ENCODE measurements at regions not wholly inside any gene's neighbourhood (a gene's known extent, or its start where the extent isn't known, plus 50 kb on each side); places are given as distances from the start of the nearest gene placed in this dataset.

DNA sequence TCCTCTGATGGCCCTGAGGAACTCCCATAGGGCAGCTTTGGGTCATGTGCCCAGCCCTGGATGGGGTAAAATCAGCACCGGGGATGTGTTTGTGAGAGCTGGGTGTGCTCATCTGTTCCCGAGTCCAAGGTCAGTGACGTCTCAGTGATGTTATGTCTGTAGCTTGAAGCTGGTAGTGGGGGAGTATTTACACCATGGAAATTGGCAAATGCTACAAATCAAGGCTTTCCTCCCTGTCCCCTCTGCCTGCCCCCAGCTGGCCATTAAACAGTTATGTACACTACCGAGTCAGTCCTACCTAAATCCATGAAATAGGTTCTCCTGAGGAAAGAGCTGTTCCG lies 117.8 kb upstream of the SLC25A33 start (continued):
- no peak for TF ChIP-seq ARID4B (CRISPR knock-in tag; IDR thresholded peaks at IDR 0.05; ENCODE audit: borderline replicate concordance)
- TF ChIP-seq, protein P1, sequence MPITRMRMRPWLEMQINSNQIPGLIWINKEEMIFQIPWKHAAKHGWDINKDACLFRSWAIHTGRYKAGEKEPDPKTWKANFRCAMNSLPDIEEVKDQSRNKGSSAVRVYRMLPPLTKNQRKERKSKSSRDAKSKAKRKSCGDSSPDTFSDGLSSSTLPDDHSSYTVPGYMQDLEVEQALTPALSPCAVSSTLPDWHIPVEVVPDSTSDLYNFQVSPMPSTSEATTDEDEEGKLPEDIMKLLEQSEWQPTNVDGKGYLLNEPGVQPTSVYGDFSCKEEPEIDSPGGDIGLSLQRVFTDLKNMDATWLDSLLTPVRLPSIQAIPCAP (CRISPR knock-in tag; IDR thresholded peaks at IDR 0.05): no peak
- TF ChIP-seq, protein P2, sequence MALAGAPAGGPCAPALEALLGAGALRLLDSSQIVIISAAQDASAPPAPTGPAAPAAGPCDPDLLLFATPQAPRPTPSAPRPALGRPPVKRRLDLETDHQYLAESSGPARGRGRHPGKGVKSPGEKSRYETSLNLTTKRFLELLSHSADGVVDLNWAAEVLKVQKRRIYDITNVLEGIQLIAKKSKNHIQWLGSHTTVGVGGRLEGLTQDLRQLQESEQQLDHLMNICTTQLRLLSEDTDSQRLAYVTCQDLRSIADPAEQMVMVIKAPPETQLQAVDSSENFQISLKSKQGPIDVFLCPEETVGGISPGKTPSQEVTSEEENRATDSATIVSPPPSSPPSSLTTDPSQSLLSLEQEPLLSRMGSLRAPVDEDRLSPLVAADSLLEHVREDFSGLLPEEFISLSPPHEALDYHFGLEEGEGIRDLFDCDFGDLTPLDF (CRISPR knock-in tag; IDR thresholded peaks at IDR 0.05): no peak
- TF ChIP-seq, protein P3, sequence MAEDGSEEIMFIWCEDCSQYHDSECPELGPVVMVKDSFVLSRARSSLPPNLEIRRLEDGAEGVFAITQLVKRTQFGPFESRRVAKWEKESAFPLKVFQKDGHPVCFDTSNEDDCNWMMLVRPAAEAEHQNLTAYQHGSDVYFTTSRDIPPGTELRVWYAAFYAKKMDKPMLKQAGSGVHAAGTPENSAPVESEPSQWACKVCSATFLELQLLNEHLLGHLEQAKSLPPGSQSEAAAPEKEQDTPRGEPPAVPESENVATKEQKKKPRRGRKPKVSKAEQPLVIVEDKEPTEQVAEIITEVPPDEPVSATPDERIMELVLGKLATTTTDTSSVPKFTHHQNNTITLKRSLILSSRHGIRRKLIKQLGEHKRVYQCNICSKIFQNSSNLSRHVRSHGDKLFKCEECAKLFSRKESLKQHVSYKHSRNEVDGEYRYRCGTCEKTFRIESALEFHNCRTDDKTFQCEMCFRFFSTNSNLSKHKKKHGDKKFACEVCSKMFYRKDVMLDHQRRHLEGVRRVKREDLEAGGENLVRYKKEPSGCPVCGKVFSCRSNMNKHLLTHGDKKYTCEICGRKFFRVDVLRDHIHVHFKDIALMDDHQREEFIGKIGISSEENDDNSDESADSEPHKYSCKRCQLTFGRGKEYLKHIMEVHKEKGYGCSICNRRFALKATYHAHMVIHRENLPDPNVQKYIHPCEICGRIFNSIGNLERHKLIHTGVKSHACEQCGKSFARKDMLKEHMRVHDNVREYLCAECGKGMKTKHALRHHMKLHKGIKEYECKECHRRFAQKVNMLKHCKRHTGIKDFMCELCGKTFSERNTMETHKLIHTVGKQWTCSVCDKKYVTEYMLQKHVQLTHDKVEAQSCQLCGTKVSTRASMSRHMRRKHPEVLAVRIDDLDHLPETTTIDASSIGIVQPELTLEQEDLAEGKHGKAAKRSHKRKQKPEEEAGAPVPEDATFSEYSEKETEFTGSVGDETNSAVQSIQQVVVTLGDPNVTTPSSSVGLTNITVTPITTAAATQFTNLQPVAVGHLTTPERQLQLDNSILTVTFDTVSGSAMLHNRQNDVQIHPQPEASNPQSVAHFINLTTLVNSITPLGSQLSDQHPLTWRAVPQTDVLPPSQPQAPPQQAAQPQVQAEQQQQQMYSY (CRISPR knock-in tag; IDR thresholded peaks at IDR 0.05): no peak
- no peak for TF ChIP-seq CREM (CRISPR knock-in tag; IDR thresholded peaks at IDR 0.05)
- TF ChIP-seq ZNF121 (CRISPR knock-in tag; IDR thresholded peaks at IDR 0.05): no peak

- Mint-ChIP-seq H3K9me3 (no peaks in the 10 kb centered on the region), H3K27ac (no peak overlapping the region), H3K27me3 (ENCODE audit: low read depth) (no peaks in the 10 kb centered on the region), H3K4me1 (no peaks in the 10 kb centered on the region), H3K4me3 (no peak overlapping the region), H3K36me3 (no peaks in the 10 kb centered on the region)
- POLR2A ChIA-PET: no interaction called here
- DNase-seq (ENCODE audit: low spot score): no peak
- no peak for ATAC-seq
- CTCF ChIA-PET: interaction anchor here (0.9 to 2.3 kb wide), 6 partner anchors 9 to 155 kb away, joined by 3 to 12 read pairs (median 5); no protein-coding TSS in a partner anchor
- TF ChIP-seq ZNF263 (CRISPR knock-in tag; IDR thresholded peaks at IDR 0.05; ENCODE audit: low read depth) (no peak), ZNF121 (CRISPR knock-in tag; IDR thresholded peaks at IDR 0.05) (no peak)
- TF ChIP-seq, protein P4, sequence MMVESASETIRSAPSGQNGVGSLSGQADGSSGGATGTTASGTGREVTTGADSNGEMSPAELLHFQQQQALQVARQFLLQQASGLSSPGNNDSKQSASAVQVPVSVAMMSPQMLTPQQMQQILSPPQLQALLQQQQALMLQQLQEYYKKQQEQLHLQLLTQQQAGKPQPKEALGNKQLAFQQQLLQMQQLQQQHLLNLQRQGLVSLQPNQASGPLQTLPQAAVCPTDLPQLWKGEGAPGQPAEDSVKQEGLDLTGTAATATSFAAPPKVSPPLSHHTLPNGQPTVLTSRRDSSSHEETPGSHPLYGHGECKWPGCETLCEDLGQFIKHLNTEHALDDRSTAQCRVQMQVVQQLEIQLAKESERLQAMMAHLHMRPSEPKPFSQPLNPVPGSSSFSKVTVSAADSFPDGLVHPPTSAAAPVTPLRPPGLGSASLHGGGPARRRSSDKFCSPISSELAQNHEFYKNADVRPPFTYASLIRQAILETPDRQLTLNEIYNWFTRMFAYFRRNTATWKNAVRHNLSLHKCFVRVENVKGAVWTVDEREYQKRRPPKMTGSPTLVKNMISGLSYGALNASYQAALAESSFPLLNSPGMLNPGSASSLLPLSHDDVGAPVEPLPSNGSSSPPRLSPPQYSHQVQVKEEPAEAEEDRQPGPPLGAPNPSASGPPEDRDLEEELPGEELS (CRISPR knock-in tag; IDR thresholded peaks at IDR 0.05): no peak
Observed at GRCh38 chr1:9422321-9422720, 116.9 kb upstream of the SLC25A33 start.

DNA sequence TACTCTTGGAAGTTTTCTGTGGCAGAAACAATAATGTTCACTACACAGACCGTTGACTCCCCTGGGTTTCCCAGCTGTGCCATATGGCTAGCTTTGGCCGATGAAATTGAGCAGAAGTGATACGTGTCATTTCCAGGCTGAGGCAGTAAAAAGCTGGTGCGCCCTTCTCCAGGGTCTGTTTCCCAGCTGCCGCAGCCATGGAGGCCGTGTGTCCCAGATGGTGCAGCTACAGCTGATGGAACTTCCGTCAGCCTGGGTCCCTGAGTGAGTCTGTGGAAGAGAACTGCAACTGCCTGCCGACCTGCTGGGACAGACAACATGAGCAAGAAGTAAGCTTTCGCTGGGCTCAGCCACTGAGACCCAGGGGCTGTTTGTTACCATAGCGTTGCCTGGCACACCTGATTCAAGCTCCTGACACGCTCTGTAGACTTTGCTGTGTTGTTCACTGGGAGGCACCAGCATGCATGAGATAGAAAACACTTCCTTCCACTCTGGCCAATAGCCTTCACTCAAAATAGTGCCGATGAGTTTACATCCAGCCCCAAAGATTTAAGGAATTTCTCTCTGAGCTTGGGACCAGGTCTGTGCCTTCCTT lies 116.3 kb upstream of the SLC25A33 start:
- H3K4me3 Mint-ChIP-seq: no peak overlapping the region
- no peaks in the 10 kb centered on the region for H3K36me3 Mint-ChIP-seq
- ATAC-seq (no peak), DNase-seq (ENCODE audit: low spot score) (no peak)
- H3K27me3 Mint-ChIP-seq (ENCODE audit: low read depth): no peaks in the 10 kb centered on the region
- CTCF ChIA-PET: interaction anchor here (0.9 to 2.3 kb wide), 7 partner anchors 9 to 156 kb away, joined by 3 to 12 read pairs (median 5); no protein-coding TSS in a partner anchor
- H3K27ac Mint-ChIP-seq: no peak overlapping the region
- TF ChIP-seq CDX4 (CRISPR knock-in tag; IDR thresholded peaks at IDR 0.05; ENCODE audit: borderline replicate concordance) (no peak), ZNF671 (CRISPR knock-in tag; IDR thresholded peaks at IDR 0.05) (no peak), GRHL2 (CRISPR knock-in tag; IDR thresholded peaks at IDR 0.05; ENCODE audit: insufficient replicate concordance, severe bottlenecking) (no peak), ZNF512 (CRISPR knock-in tag; IDR thresholded peaks at IDR 0.05; ENCODE audit: borderline replicate concordance) (no peak), CREM (CRISPR knock-in tag; IDR thresholded peaks at IDR 0.05) (no peak), ERG (CRISPR knock-in tag; IDR thresholded peaks at IDR 0.05) (no peak)
- H3K4me1 Mint-ChIP-seq: no peaks in the 10 kb centered on the region; the same call in 1 of the 2 replicates
- POLR2A ChIA-PET: interaction anchor here (0.6 kb wide), 1 partner anchor 933 kb away, joined by 3 read pairs; no protein-coding TSS in a partner anchor
- no peaks in the 10 kb centered on the region for H3K9me3 Mint-ChIP-seq

Measured in WTC11 (cell line).